CD4-positive, alpha-beta T cell (primary cell): ENCODE measurements at regions not wholly inside any gene's neighbourhood (a gene's known extent, or its start where the extent isn't known, plus 50 kb on each side); places are given as distances from the start of the nearest gene placed in this dataset.

Experiments used
- ATAC-seq: fragments of 200-7000 bp; cut with Tn5 transposase; one replicate; pipeline ENCODE4 v1.10.0; 2022; ENCODE audit warnings: mild to moderate bottlenecking; ENCODE audit not compliant: poor library complexity
- CTCF ChIA-PET: fragments of 350-600 bp; sonication (Branson Sonifier 250); formaldehyde crosslinking; loops from one replicate; lab custom pipeline; 2021; ENCODE audit warnings: antibody characterized with exemption, inconsistent platforms; lab: Charles Lee
- POLR2A ChIA-PET: fragments of 350-600 bp; sonication (Branson Sonifier 250); formaldehyde crosslinking; loops from one replicate; lab custom pipeline; 2021; ENCODE audit warnings: antibody characterized with exemption, inconsistent platforms; lab: Charles Lee
- DNase-seq, 14 experiments: peaks; one replicate each; pipeline ENCODE4 v3.0.0-alpha.2; 2013 to 2020; ENCODE audit warnings: mixed read lengths in 2 of 14
- H3K27ac ChIP-seq, 2 donors: one replicate each; pipeline versions ENCODE4 v1.5.1 to v1.7.0; 2013; ENCODE audit warnings: low read length in 2 of 2, low read depth in 1 of 2, mild to moderate bottlenecking in 1 of 2
- H3K27me3 ChIP-seq, 2 experiments: 1 replicate in 1 of 2; 2 replicates in 1 of 2; pipeline versions ENCODE4 v1.6.1 to v1.7.0; 2013; ENCODE audit warnings: low read length in 2 of 2, control low read depth in 1 of 2, mild to moderate bottlenecking in 1 of 2, moderate library complexity in 1 of 2; ENCODE audit not compliant: insufficient read depth in 2 of 2, control insufficient read depth in 1 of 2
- H3K36me3 ChIP-seq: one replicate; pipeline ENCODE4 v1.6.1; 2013; ENCODE audit warnings: low read length, control low read depth; ENCODE audit not compliant: insufficient read depth
- H3K4me1 ChIP-seq: one replicate; pipeline ENCODE4 v1.6.1; 2013; ENCODE audit warnings: low read length, control low read depth; ENCODE audit not compliant: insufficient read depth
- H3K4me3 ChIP-seq: one replicate; pipeline ENCODE4 v1.5.1; 2013; ENCODE audit warnings: mild to moderate bottlenecking, low read length, moderate library complexity
- H3K9me3 ChIP-seq, 2 experiments: 1 replicate in 1 of 2; 2 replicates in 1 of 2; pipeline versions ENCODE4 v1.6.1 to v1.7.0; 2013; ENCODE audit warnings: low read length in 2 of 2, mild to moderate bottlenecking in 2 of 2, control low read depth in 1 of 2, moderate library complexity in 1 of 2; ENCODE audit not compliant: control insufficient read depth in 1 of 2, insufficient read depth in 1 of 2
- H3K27ac Mint-ChIP-seq: one replicate; pipeline ENCODE4 v1.8.0; 2020; ENCODE audit warnings: mixed read lengths
- H3K27me3 Mint-ChIP-seq: one replicate; pipeline ENCODE4 v1.8.0; 2021; ENCODE audit warnings: mixed read lengths
- H3K36me3 Mint-ChIP-seq: one replicate; pipeline ENCODE4 v1.8.0; 2021; ENCODE audit warnings: low read depth, mixed read lengths
- H3K4me1 Mint-ChIP-seq: one replicate; pipeline ENCODE4 v1.8.0; 2021; ENCODE audit warnings: low read depth, mixed read lengths
- H3K4me3 Mint-ChIP-seq: one replicate; pipeline ENCODE4 v1.8.0; 2020; ENCODE audit warnings: mild to moderate bottlenecking, mixed read lengths
- H3K9me3 Mint-ChIP-seq: one replicate; pipeline ENCODE4 v1.8.0; 2020; ENCODE audit warnings: mixed read lengths
- CTCF ChIP-seq: fragments of 200-600 bp; IDR thresholded peaks from one replicate; pipeline ENCODE4 v1.8.0; 2022; ENCODE audit warnings: antibody characterized with exemption, mild to moderate bottlenecking
- intact Hi-C, 2 experiments: fragments of 100-400 bp; cut with DNase I in 1 of 2; cut with micrococcal nuclease in 1 of 2; formaldehyde crosslinking; loops; one replicate each; pipeline versions ENCODE4 v1.15.1 to v1.9.0; 2023 to 2025; cut with DNase I, micrococcal nuclease

- Histone ChIP-seq H3K36me3 (no peaks in the 10 kb centered on the region), H3K27ac (no peak overlapping the region), H3K9me3 (no peaks in the 10 kb centered on the region), H3K4me3 (no peak overlapping the region), H3K4me1 (no peaks in the 10 kb centered on the region), H3K27me3 (no peaks in the 10 kb centered on the region)
- intact Hi-C loops = no loop called here
- ATAC-seq (no peak), DNase-seq (no peak)
- no peaks in the 10 kb centered on the region for H3K27me3 Mint-ChIP-seq
- ChIA-PET CTCF (no interaction called here), POLR2A (no interaction called here)
- no peaks in the 10 kb centered on the region for H3K36me3 Mint-ChIP-seq
- peaks cover 6% of the 10 kb centered on the region for H3K4me1 Mint-ChIP-seq
- no peak overlapping the region for H3K27ac Mint-ChIP-seq
- no peak for TF ChIP-seq CTCF
- H3K9me3 Mint-ChIP-seq = no peaks in the 10 kb centered on the region
- no peak overlapping the region for H3K4me3 Mint-ChIP-seq
Measured at GRCh38 chr16:50494501-50495491, 53.4 kb upstream of the NKD1 start.

- Mint-ChIP-seq H3K27me3 (peaks cover 5% of the 10 kb centered on the region), H3K36me3 (no peaks in the 10 kb centered on the region), H3K9me3 (no peaks in the 10 kb centered on the region), H3K4me3 (no peak overlapping the region), H3K27ac (no peak overlapping the region), H3K4me1 (no peaks in the 10 kb centered on the region)
- ChIA-PET CTCF (no interaction called here), POLR2A (no interaction called here)
- no peak overlapping the region for H3K27ac ChIP-seq
- H3K9me3 ChIP-seq = no peaks in the 10 kb centered on the region
- H3K27me3 ChIP-seq = peaks cover 0 to 3% of the 10 kb centered on the region in 2 experiments
- H3K4me3 ChIP-seq = no peak overlapping the region
- no peak for TF ChIP-seq CTCF
- H3K36me3 ChIP-seq = no peaks in the 10 kb centered on the region
- no peak for DNase-seq
- no peak for ATAC-seq
- intact Hi-C loops = no loop called here
- H3K4me1 ChIP-seq = no peaks in the 10 kb centered on the region
Measured at GRCh38 chr16:50491516-50491915, 56.7 kb upstream of the NKD1 start.

- no peak overlapping the region for H3K27ac ChIP-seq
- H3K4me3 ChIP-seq = no peak overlapping the region
- peaks cover 0 to 3% of the 10 kb centered on the region in 2 experiments for H3K27me3 ChIP-seq
- ChIA-PET POLR2A (no interaction called here), CTCF (no interaction called here)
- intact Hi-C loops = no loop called here
- Mint-ChIP-seq H3K9me3 (no peaks in the 10 kb centered on the region), H3K4me3 (no peak overlapping the region), H3K4me1 (no peaks in the 10 kb centered on the region), H3K27me3 (peaks cover 5% of the 10 kb centered on the region), H3K27ac (no peak overlapping the region), H3K36me3 (no peaks in the 10 kb centered on the region)
- no peak for ATAC-seq
- no peaks in the 10 kb centered on the region for H3K9me3 ChIP-seq
- TF ChIP-seq CTCF = no peak
- H3K4me1 ChIP-seq = no peaks in the 10 kb centered on the region
- no peaks in the 10 kb centered on the region for H3K36me3 ChIP-seq
- DNase-seq = no peak
Measured at GRCh38 chr16:50490828-50491227, 57.4 kb upstream of the NKD1 start.
